ENCODE measurements at regions not wholly inside any gene's neighbourhood (a gene's known extent, or its start where the extent isn't known, plus 50 kb on each side); places are given as distances from the start of the nearest gene placed in this dataset.
A peak's percentile ranks its signal among the peaks of the same experiment; 100 is the strongest.

GRCh38 chr14:86665975-86666374, 1136.0 kb downstream of the FLRT2 start:
- TF ChIP-seq CTCF (IDR thresholded peaks at IDR 0.05) (no peak), POLR2A (IDR thresholded peaks at IDR 0.05) (no peak)
- 87 to 88% methylated on average over 1 of the region's 1 CpG for WGBS, 2 donors
- no peaks in the 10 kb centered on the region for H3K4me1 ChIP-seq
- no peak overlapping the region for H3K4me3 ChIP-seq
- H3K27me3 ChIP-seq: no peaks in the 10 kb centered on the region
- no peaks in the 10 kb centered on the region for H3K36me3 ChIP-seq (replicated peaks in 1 of 2; ENCODE audit: insufficient read depth in 1 of 2, low read depth in 2 of 2)
- DNase-seq: no peak
- H3K9me3 ChIP-seq: no peaks in the 10 kb centered on the region
- intact Hi-C loops (cut with DNase I): no loop called here
- H3K27ac ChIP-seq: no peak overlapping the region
- ATAC-seq: no peak

DNA sequence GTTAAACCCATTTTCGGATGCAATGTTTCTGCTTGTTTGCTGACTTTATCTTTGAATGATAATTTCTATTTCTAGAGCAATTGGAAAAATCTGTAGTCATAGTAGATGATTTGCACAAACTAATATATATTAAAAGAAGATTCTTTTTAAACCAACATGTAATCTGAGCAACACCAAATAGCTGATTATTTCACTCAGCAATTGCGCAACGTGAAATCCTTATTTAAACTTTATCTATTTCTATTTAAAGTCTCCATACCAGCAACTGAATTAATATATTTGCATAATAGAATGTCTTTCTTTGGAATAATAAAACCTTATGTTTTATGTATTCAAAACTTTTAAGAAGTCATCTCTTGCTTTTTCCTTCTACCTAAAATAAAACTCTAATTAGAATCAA, 1132.4 kb downstream of the FLRT2 start:
- TF ChIP-seq CTCF (IDR thresholded peaks at IDR 0.05) (no peak), POLR2A (IDR thresholded peaks at IDR 0.05) (no peak)

DNA sequence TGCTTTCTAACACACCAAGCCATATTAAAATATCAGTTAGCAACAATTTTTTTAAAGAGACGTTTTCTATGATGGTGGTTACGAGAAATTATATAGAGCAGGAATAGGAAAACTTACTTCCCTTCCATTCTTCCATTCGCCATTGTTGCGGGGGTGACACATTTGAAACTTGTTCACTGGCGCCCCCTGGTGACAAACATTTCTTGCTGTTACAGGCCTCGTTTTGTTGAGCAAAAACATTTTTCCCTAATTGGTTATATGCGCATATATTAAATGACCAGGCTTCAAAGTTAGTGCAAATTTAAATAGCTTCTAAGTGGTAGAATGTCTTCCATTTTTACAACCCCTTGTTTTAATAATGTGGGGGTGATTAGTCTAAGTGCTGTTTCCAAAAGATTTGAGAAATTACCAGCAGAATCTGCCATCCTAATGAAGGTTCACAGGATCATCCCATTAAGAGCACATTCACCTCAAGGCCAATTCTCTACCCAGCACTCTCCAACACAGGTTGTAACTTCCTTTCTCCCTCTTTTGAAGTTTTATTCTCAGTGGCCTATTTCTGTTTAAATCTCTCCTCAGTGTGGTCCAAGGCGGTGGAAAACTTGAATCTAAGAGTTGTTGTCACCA, 1124.7 kb downstream of the FLRT2 start:
- WGBS, 2 donors: 35 to 42% methylated on average over 8 of the region's 8 CpGs
- TF ChIP-seq POLR2A (IDR thresholded peaks at IDR 0.05): no peak
- TF ChIP-seq CTCF (IDR thresholded peaks at IDR 0.05): peak; percentile 29 to 80 (median 64)
- ATAC-seq (peak; percentile 60), DNase-seq (peak; percentile 79 to 90 (median 82))
- Histone ChIP-seq H3K4me1 (no peaks in the 10 kb centered on the region), H3K27me3 (no peaks in the 10 kb centered on the region), H3K36me3 (replicated peaks in 1 of 2; ENCODE audit: insufficient read depth in 1 of 2, low read depth in 2 of 2) (no peaks in the 10 kb centered on the region), H3K27ac (no peak overlapping the region), H3K9me3 (no peaks in the 10 kb centered on the region), H3K4me3 (no peak overlapping the region)
- intact Hi-C loops (cut with DNase I): loop anchor here (10.0 kb wide), 1 partner anchor 190 kb away; no protein-coding TSS in a partner anchor

More for the DNA sequence above, 1132.4 kb downstream of the FLRT2 start:
- no peaks in the 10 kb centered on the region for H3K27me3 ChIP-seq
- no peak for ATAC-seq
- H3K36me3 ChIP-seq (replicated peaks in 1 of 2; ENCODE audit: insufficient read depth in 1 of 2, low read depth in 2 of 2): no peaks in the 10 kb centered on the region
- H3K9me3 ChIP-seq: no peaks in the 10 kb centered on the region
- no peak for DNase-seq
- H3K27ac ChIP-seq: no peak overlapping the region
- intact Hi-C loops (cut with DNase I): no loop called here
- WGBS, 2 donors: 37 to 56% methylated on average over 3 of the region's 3 CpGs
- no peak overlapping the region for H3K4me3 ChIP-seq
- H3K4me1 ChIP-seq: no peaks in the 10 kb centered on the region

GRCh38 chr14:86652526-86652925, 1122.6 kb downstream of the FLRT2 start:
- DNase-seq (no peak), ATAC-seq (no peak)
- no peaks in the 10 kb centered on the region for H3K27me3 ChIP-seq
- 86 to 88% methylated on average over 4 of the region's 4 CpGs for WGBS, 2 donors
- H3K4me1 ChIP-seq: no peaks in the 10 kb centered on the region
- H3K36me3 ChIP-seq (replicated peaks in 1 of 2; ENCODE audit: insufficient read depth in 1 of 2, low read depth in 2 of 2): no peaks in the 10 kb centered on the region
- TF ChIP-seq CTCF (IDR thresholded peaks at IDR 0.05): no peak
- TF ChIP-seq POLR2A (IDR thresholded peaks at IDR 0.05): no peak
- no peaks in the 10 kb centered on the region for H3K9me3 ChIP-seq
- intact Hi-C loops (cut with DNase I): loop anchor here (10.0 kb wide), 1 partner anchor 188 kb away; no protein-coding TSS in a partner anchor
- no peak overlapping the region for H3K27ac ChIP-seq
- no peak overlapping the region for H3K4me3 ChIP-seq

Measured in body of pancreas (tissue), 4 donors.